ENCODE measurements at regions not wholly inside any gene's neighbourhood (a gene's known extent, or its start where the extent isn't known, plus 50 kb on each side); places are given as distances from the start of the nearest gene placed in this dataset.

DNA sequence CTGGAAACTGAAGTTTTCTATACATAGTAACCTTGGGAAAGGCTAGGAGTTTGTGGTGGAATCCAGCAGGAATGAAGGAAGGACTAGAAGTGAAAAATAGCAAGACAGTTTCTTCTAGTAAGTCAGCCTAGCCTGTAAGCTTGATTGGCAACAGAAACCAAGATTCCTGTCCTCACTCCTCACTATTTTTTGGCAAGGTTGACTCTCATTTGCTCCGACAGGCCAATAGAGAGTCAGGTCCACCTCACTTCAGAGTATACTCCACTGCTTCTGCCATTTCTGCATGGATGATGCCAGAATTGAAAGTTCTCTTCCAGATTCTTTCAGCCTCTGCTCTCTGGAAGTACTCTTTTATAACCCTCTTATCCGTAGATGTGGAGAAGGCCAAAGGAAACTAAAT, 352.4 kb downstream of the ZNF516 start:
- H3K27me3 Mint-ChIP-seq (ENCODE audit: low read depth in 3 of 3) = peaks cover 5 to 14% (median 6%) of the 10 kb centered on the region in 3 donors
- no peaks in the 10 kb centered on the region for H3K36me3 ChIP-seq (replicated peaks in 1 of 2; ENCODE audit: control insufficient read depth in 1 of 2, insufficient read depth in 2 of 2, low read length in 2 of 2)
- TF ChIP-seq, protein P1, sequence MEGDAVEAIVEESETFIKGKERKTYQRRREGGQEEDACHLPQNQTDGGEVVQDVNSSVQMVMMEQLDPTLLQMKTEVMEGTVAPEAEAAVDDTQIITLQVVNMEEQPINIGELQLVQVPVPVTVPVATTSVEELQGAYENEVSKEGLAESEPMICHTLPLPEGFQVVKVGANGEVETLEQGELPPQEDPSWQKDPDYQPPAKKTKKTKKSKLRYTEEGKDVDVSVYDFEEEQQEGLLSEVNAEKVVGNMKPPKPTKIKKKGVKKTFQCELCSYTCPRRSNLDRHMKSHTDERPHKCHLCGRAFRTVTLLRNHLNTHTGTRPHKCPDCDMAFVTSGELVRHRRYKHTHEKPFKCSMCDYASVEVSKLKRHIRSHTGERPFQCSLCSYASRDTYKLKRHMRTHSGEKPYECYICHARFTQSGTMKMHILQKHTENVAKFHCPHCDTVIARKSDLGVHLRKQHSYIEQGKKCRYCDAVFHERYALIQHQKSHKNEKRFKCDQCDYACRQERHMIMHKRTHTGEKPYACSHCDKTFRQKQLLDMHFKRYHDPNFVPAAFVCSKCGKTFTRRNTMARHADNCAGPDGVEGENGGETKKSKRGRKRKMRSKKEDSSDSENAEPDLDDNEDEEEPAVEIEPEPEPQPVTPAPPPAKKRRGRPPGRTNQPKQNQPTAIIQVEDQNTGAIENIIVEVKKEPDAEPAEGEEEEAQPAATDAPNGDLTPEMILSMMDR (IDR thresholded peaks at IDR 0.05) = no peak
- H3K4me3 ChIP-seq (replicated peaks in 1 of 3; ENCODE audit: low read depth in 2 of 3, low read length in 3 of 3) = no peak overlapping the region
- no peak overlapping the region for H3K27ac Mint-ChIP-seq
- peaks cover 0 to 2% of the 10 kb centered on the region in 2 donors for H3K27me3 ChIP-seq (ENCODE audit: control insufficient read depth in 2 of 2, insufficient read depth in 2 of 2, low read length in 2 of 2)
- H3K4me3 Mint-ChIP-seq = peak overlapping the region in 1 of 2 donors; percentile 7
- H3K4me1 ChIP-seq (ENCODE audit: control insufficient read depth in 1 of 2, insufficient read depth in 2 of 2, low read length in 2 of 2) = no peaks in the 10 kb centered on the region
- H3K9ac ChIP-seq (ENCODE audit: insufficient read depth, low read length, poor library complexity, severe bottlenecking) = no peak overlapping the region
- no peak for DNase-seq
- 100% methylated on average over 1 of the region's 2 CpGs for WGBS (ENCODE audit: insufficient coverage)
- peaks cover 2 to 12% (median 6%) of the 10 kb centered on the region in 7 donors for H3K9me3 Mint-ChIP-seq
- H3K9me3 ChIP-seq (replicated peaks in 1 of 2; ENCODE audit: control insufficient read depth in 1 of 2, insufficient read depth in 1 of 2, low read length in 2 of 2) = peaks cover 3% of the 10 kb centered on the region in 2 donors
- no peaks in the 10 kb centered on the region for H3K79me2 ChIP-seq (ENCODE audit: insufficient read depth, low read length)
- intact Hi-C loops (cut with micrococcal nuclease) = no loop called here
- no peak overlapping the region for H3K4me2 ChIP-seq (replicated peaks; ENCODE audit: extremely low read depth, low read length, poor library complexity, severe bottlenecking)
- H3K36me3 Mint-ChIP-seq = no peaks in the 10 kb centered on the region
- no peaks in the 10 kb centered on the region for H4K20me1 ChIP-seq (ENCODE audit: insufficient read depth, low read length)
- no peaks in the 10 kb centered on the region for H3K4me1 Mint-ChIP-seq
- no peak overlapping the region for H2AFZ ChIP-seq (ENCODE audit: insufficient read depth, low read depth, low read length, poor library complexity, severe bottlenecking)
- no peak overlapping the region for H3K27ac ChIP-seq (ENCODE audit: low read depth in 1 of 2, low read length in 2 of 2)

DNA sequence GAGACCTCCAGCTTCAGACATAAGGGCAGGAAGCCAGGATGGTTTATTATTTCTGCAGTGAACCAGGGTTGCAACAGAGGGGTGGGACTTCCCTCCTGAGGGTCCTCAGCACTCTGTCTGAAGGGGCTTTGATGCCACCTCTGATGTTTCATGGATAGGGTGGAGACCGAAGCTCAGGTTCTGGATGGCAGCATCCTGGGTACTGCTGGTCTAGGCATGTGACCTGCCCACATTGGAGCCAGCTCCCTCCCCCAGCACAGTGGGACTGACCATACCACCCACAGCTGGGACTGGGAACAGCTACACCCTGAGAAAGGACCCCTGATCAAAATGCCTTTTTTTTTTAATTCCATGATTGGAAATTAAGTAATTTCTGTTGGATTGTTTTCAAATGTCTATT, 355.2 kb downstream of the ZNF516 start:
- no peak overlapping the region for H3K4me2 ChIP-seq (replicated peaks; ENCODE audit: extremely low read depth, low read length, poor library complexity, severe bottlenecking)
- Mint-ChIP-seq H3K27ac (no peak overlapping the region), H3K9me3 (peaks cover 2 to 27% (median 17%) of the 10 kb centered on the region in 7 donors), H3K36me3 (no peaks in the 10 kb centered on the region), H3K4me1 (peaks cover 6% of the 10 kb centered on the region), H3K27me3 (ENCODE audit: low read depth in 3 of 3) (peaks cover 5 to 14% (median 6%) of the 10 kb centered on the region in 3 donors), H3K4me3 (no peak overlapping the region)
- H3K4me3 ChIP-seq (replicated peaks in 1 of 3; ENCODE audit: low read depth in 2 of 3, low read length in 3 of 3) = no peak overlapping the region
- no CpG with 5 or more reads among the region's 1 CpG for WGBS (ENCODE audit: insufficient coverage)
- TF ChIP-seq, protein P1 (IDR thresholded peaks at IDR 0.05) = no peak
- H3K79me2 ChIP-seq (ENCODE audit: insufficient read depth, low read length) = no peaks in the 10 kb centered on the region
- DNase-seq = no peak
- peaks cover 4 to 11% of the 10 kb centered on the region in 2 donors for H3K9me3 ChIP-seq (replicated peaks in 1 of 2; ENCODE audit: control insufficient read depth in 1 of 2, insufficient read depth in 1 of 2, low read length in 2 of 2)
- H3K4me1 ChIP-seq (ENCODE audit: control insufficient read depth in 1 of 2, insufficient read depth in 2 of 2, low read length in 2 of 2) = peaks cover 3 to 7% of the 10 kb centered on the region in 2 donors
- H2AFZ ChIP-seq (ENCODE audit: insufficient read depth, low read depth, low read length, poor library complexity, severe bottlenecking) = no peak overlapping the region
- H3K36me3 ChIP-seq (replicated peaks in 1 of 2; ENCODE audit: control insufficient read depth in 1 of 2, insufficient read depth in 2 of 2, low read length in 2 of 2) = no peaks in the 10 kb centered on the region
- peaks cover 0 to 4% of the 10 kb centered on the region in 2 donors for H3K27me3 ChIP-seq (ENCODE audit: control insufficient read depth in 2 of 2, insufficient read depth in 2 of 2, low read length in 2 of 2)
- no peaks in the 10 kb centered on the region for H4K20me1 ChIP-seq (ENCODE audit: insufficient read depth, low read length)
- H3K27ac ChIP-seq (ENCODE audit: low read depth in 1 of 2, low read length in 2 of 2) = no peak overlapping the region
- H3K9ac ChIP-seq (ENCODE audit: insufficient read depth, low read length, poor library complexity, severe bottlenecking) = no peak overlapping the region
- intact Hi-C loops (cut with micrococcal nuclease) = no loop called here
